A673 (cell line): ENCODE measurements at regions not wholly inside any gene's neighbourhood (a gene's known extent, or its start where the extent isn't known, plus 50 kb on each side); places are given as distances from the start of the nearest gene placed in this dataset.
"Not testable (repeated sequence)": the region's sequence is repeated elsewhere in the genome, so short reads cannot be mapped to it uniquely, and the experiment has no call there.

Experiments used
- BruUV-seq: library from RNA; stranded (reverse); fragments of 400-500 nt; replicated peaks from 2 replicates; lab custom pipeline; 2021; lab: Mats Ljungman, UMichigan
- CTCF ChIA-PET: fragments of 300-600 bp; sonication (Branson Sonifier 250); formaldehyde crosslinking; loops from one replicate; lab custom pipeline; 2022; ENCODE audit warnings: antibody characterized with exemption; lab: Charles Lee
- POLR2A ChIA-PET: fragments of 300-600 bp; sonication (Branson Sonifier 250); formaldehyde crosslinking; loops from one replicate; lab custom pipeline; 2022; ENCODE audit warnings: antibody characterized with exemption; ENCODE audit not compliant: low non-redundant PET; lab: Charles Lee
- DNase-seq: peaks from one replicate; pipeline ENCODE4 v3.0.0-alpha.2; 2015; ENCODE audit warnings: low spot score
- H3K27ac ChIP-seq: fragments of 200-600 bp; sonication (generic); 2 replicates; pipeline ENCODE4 v1.5.1; 2016; ENCODE audit warnings: mixed run types, low read depth, mild to moderate bottlenecking, mixed read lengths, antibody characterized with exemption, low read length; ENCODE audit not compliant: poor library complexity, severe bottlenecking
- H3K27me3 ChIP-seq: fragments of 200-600 bp; sonication (generic); replicated peaks from 2 replicates; pipeline ENCODE4 v1.6.1; 2017; ENCODE audit warnings: mixed run types, low read depth, mild to moderate bottlenecking, mixed read lengths, antibody characterized with exemption, low read length; ENCODE audit not compliant: insufficient read depth, poor library complexity
- H3K36me3 ChIP-seq: fragments of 200-600 bp; sonication (generic); 2 replicates; pipeline ENCODE4 v1.6.1; 2016; ENCODE audit warnings: mixed run types, mild to moderate bottlenecking, mixed read lengths, antibody characterized with exemption, low read length; ENCODE audit not compliant: insufficient read depth, poor library complexity, severe bottlenecking
- H3K4me1 ChIP-seq: fragments of 200-600 bp; sonication (generic); 2 replicates; pipeline ENCODE4 v1.6.1; 2017; ENCODE audit warnings: mixed run types, mild to moderate bottlenecking, mixed read lengths, antibody characterized with exemption, low read length; ENCODE audit not compliant: insufficient read depth, poor library complexity, severe bottlenecking
- H3K4me3 ChIP-seq: fragments of 200-600 bp; sonication (generic); 2 replicates; pipeline ENCODE4 v1.5.1; 2016; ENCODE audit warnings: low read depth, mixed run types, mild to moderate bottlenecking, mixed read lengths, low read length; ENCODE audit not compliant: poor library complexity, severe bottlenecking
- H3K9me3 ChIP-seq: fragments of 200-600 bp; sonication (generic); 2 replicates; pipeline ENCODE4 v1.6.1; 2016; ENCODE audit warnings: mixed run types, low read depth, mild to moderate bottlenecking, mixed read lengths, antibody characterized with exemption, low read length; ENCODE audit not compliant: poor library complexity, severe bottlenecking
- EZH2 ChIP-seq: fragments of 200-600 bp; sonication (generic); IDR thresholded peaks from 2 replicates; pipeline ENCODE4 v1.6.1; 2017; ENCODE audit warnings: borderline replicate concordance, low read depth, mild to moderate bottlenecking, mixed read lengths, antibody characterized with exemption, low read length; ENCODE audit not compliant: poor library complexity, severe bottlenecking
- intact Hi-C: fragments of 100-400 bp; cut with micrococcal nuclease; formaldehyde crosslinking; loops from one replicate; pipeline ENCODE4 v1.10.0; 2022; ENCODE audit not compliant: unreplicated experiment
- TF ChIP-seq, protein P1 (sequence below): fragments of 300-800, 200-600 bp; sonication (generic); conservative IDR thresholded peaks from 2 replicates; pipeline ENCODE4 v1.5.1; 2017; ENCODE audit warnings: low read depth, mild to moderate bottlenecking, antibody characterized with exemption, low read length, moderate library complexity, mixed read lengths

DNA sequence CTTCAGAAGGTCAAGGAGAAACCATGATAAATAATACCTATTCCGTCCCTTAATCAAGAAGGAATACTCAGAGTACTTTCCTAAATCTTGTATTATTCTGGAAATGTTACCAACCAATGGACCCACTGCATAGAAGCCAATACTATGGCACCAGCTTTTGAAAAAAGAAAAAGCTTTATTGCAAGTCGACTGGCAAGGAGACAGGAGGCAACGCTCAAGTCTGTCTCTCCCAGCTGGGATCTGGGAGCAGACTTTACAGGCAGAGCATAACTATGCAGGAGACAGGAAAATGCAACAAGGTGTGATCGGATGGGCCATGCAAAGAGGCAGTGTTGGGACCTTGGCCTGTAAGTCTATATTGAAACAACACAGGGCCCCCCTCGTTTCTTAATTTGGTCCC is 132.4 kb downstream of the CHD9NB start:
- no peak overlapping the region for H3K4me3 ChIP-seq
- H3K9me3 ChIP-seq, result no peaks in the 10 kb centered on the region
- no TSS peak for BruUV-seq
- no peaks in the 10 kb centered on the region for H3K4me1 ChIP-seq
- no peak for DNase-seq
- H3K36me3 ChIP-seq, result no peaks in the 10 kb centered on the region
- intact Hi-C loops, result no loop called here
- peaks cover 37% of the 10 kb centered on the region for H3K27me3 ChIP-seq
- ChIA-PET CTCF (no interaction called here), POLR2A (no interaction called here)
- H3K27ac ChIP-seq, result no peak overlapping the region
- no peak for TF ChIP-seq EZH2
- TF ChIP-seq, protein P1, sequence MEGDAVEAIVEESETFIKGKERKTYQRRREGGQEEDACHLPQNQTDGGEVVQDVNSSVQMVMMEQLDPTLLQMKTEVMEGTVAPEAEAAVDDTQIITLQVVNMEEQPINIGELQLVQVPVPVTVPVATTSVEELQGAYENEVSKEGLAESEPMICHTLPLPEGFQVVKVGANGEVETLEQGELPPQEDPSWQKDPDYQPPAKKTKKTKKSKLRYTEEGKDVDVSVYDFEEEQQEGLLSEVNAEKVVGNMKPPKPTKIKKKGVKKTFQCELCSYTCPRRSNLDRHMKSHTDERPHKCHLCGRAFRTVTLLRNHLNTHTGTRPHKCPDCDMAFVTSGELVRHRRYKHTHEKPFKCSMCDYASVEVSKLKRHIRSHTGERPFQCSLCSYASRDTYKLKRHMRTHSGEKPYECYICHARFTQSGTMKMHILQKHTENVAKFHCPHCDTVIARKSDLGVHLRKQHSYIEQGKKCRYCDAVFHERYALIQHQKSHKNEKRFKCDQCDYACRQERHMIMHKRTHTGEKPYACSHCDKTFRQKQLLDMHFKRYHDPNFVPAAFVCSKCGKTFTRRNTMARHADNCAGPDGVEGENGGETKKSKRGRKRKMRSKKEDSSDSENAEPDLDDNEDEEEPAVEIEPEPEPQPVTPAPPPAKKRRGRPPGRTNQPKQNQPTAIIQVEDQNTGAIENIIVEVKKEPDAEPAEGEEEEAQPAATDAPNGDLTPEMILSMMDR, result no peak

DNA sequence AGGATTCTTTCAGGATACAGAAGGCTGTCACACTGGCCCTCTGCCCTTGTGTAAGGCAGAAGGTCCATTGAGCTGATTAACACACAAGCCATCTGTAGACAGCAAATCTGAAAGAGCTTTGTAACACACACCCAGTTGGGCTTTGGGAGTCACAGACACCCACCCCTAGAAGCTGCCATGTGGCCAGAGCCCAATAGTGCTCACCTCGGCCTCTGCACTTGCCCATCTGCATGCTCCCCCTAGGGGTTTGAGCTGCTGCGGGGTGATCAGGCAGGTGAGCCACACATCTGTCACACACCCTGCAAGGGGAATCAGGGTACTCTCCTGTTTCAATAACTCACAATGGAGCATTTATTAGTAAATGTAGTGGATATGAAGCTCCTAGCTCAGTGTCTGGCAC is 138.3 kb downstream of the CHD9NB start:
- peaks cover 18% of the 10 kb centered on the region for H3K27me3 ChIP-seq
- POLR2A ChIA-PET, result no interaction called here
- intact Hi-C loops, result no loop called here
- DNase-seq, result no peak
- H3K36me3 ChIP-seq, result no peaks in the 10 kb centered on the region
- H3K27ac ChIP-seq, result no peak overlapping the region
- no peaks in the 10 kb centered on the region for H3K9me3 ChIP-seq
- CTCF ChIA-PET, result interaction anchor here (1.4 kb wide), 1 partner anchor 723 kb away, joined by 4 read pairs; no protein-coding TSS in a partner anchor
- H3K4me3 ChIP-seq, result no peak overlapping the region
- BruUV-seq, result no TSS peak
- no peak for TF ChIP-seq EZH2
- TF ChIP-seq, protein P1, result no peak
- H3K4me1 ChIP-seq, result no peaks in the 10 kb centered on the region

DNA sequence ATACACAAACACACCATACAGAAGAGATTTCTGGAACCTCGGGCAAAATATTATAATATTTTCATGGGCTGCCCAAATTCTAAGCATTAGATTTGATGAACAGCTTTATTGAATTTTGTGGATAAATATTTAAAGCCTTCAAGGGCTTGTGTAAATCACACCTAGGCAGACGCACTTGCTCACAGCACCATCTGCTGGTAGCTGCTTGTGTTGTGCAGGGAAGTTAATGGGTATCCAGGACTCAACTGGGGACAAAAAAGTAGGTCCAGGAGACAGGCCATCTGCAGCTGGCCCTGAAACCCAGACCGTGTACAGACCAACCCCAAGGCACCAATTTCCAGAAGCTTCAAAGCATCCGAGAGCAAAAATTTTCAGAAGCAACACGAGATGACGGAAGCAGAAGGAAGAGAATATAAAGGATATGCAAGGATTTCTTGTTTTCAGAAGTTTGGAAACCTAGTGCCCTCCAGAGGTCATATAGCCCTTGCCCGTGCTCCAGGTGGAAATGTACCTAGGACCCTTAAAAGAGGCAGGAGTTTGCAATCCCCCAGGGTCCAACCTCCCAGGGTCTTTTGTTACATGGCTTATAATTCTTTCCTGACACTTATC is 140.0 kb downstream of the CHD9NB start:
- H3K27me3 ChIP-seq, result peaks cover under 1% of the 10 kb centered on the region
- H3K36me3 ChIP-seq, result no peaks in the 10 kb centered on the region
- H3K4me1 ChIP-seq, result no peaks in the 10 kb centered on the region
- peak; percentile 79 for DNase-seq
- ChIA-PET POLR2A (interaction anchor here (0.6 kb wide), 1 partner anchor 67 kb away, joined by 3 read pairs; no protein-coding TSS in a partner anchor), CTCF (interaction anchor here (0.6 to 2.2 kb wide), 5 partner anchors 52 to 844 kb away, joined by 3 to 15 read pairs (median 7); no protein-coding TSS in a partner anchor)
- intact Hi-C loops, result loop anchor here (1.0 to 2.0 kb wide), 2 partner anchors 722 to 844 kb away; no protein-coding TSS in a partner anchor
- no TSS peak for BruUV-seq
- H3K27ac ChIP-seq, result no peak overlapping the region
- no peaks in the 10 kb centered on the region for H3K9me3 ChIP-seq
- TF ChIP-seq, protein P1, result peak; percentile 89
- no peak for TF ChIP-seq EZH2
- H3K4me3 ChIP-seq, result no peak overlapping the region

DNA sequence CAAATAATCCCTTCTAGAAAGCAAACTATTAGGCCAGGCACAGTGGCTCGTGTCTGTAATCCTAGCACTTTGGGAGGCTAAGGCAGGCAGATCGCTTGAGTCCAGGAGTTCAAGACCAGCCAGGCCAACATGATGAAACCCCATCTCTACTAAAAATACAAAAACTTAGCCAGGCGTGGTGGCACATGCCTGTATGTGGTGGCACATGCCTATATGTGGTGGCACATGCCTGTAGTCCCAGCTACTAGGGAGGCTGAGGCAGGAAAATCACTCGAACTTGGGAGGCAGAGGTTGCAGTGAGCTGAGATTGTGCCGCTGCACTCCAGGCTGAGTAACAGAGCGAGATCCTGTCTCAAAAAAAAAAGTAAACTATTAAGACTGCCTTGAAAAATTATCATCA is 144.6 kb downstream of the CHD9NB start:
- BruUV-seq, H3K36me3 ChIP-seq, H3K4me3 ChIP-seq, DNase-seq, H3K27me3 ChIP-seq, POLR2A ChIA-PET, CTCF ChIA-PET, H3K27ac ChIP-seq, intact Hi-C loops, H3K9me3 ChIP-seq, H3K4me1 ChIP-seq: not testable (repeated sequence)
